PFSK-1 (cell line): ENCODE measurements at regions not wholly inside any gene's neighbourhood (a gene's known extent, or its start where the extent isn't known, plus 50 kb on each side); places are given as distances from the start of the nearest gene placed in this dataset.

Experiments
- FOXP2 ChIP-seq: optimal IDR thresholded peaks from 2 replicates; pipeline ENCODE3; 2011; ENCODE audit warnings: borderline replicate concordance, control low read depth, inconsistent platforms; ENCODE audit not compliant: insufficient read depth; ENCODE audit errors: extremely low read length, extremely low read depth
- POLR2AphosphoS5 ChIP-seq: IDR thresholded peaks from 2 replicates; pipeline ENCODE4 v1.6.1; 2012; ENCODE audit warnings: low read depth, mild to moderate bottlenecking, control low read depth, low read length, moderate library complexity
- REST ChIP-seq, 2 experiments: IDR thresholded peaks; 2 replicates each; pipeline versions ENCODE4 v1.6.1 to v1.8.0; 2011 to 2012; ENCODE audit warnings: low read depth in 2 of 2, low read length in 2 of 2, control low read depth in 1 of 2, inconsistent platforms in 1 of 2, mild to moderate bottlenecking in 1 of 2, moderate library complexity in 1 of 2; ENCODE audit not compliant: insufficient read depth in 1 of 2
- SIN3A ChIP-seq: IDR thresholded peaks from 2 replicates; pipeline ENCODE4 v1.6.1; 2012; ENCODE audit warnings: mild to moderate bottlenecking, low read length, moderate library complexity, borderline replicate concordance; ENCODE audit not compliant: insufficient read depth
- TAF1 ChIP-seq: IDR thresholded peaks from 2 replicates; pipeline ENCODE4 v1.6.1; 2012; ENCODE audit warnings: low read length, control low read depth, borderline replicate concordance; ENCODE audit not compliant: insufficient read depth

- no peak for TF ChIP-seq FOXP2
- TF ChIP-seq SIN3A = no peak
- no peak for TF ChIP-seq REST (IDR thresholded peaks at IDR 0.05; ENCODE audit: insufficient read depth in 1 of 2, low read depth in 2 of 2, low read length in 2 of 2)
- no peak for TF ChIP-seq TAF1
- no peak for TF ChIP-seq POLR2AphosphoS5
Observed at GRCh38 chr22:42207918-42208317, 62.5 kb downstream of the TCF20 start.

- no peak for TF ChIP-seq SIN3A
- no peak for TF ChIP-seq FOXP2
- no peak for TF ChIP-seq REST (IDR thresholded peaks at IDR 0.05; ENCODE audit: insufficient read depth in 1 of 2, low read depth in 2 of 2, low read length in 2 of 2)
- no peak for TF ChIP-seq TAF1
- no peak for TF ChIP-seq POLR2AphosphoS5
Observed at GRCh38 chr22:42203609-42204008, 66.8 kb downstream of the TCF20 start.

- no peak for TF ChIP-seq REST (IDR thresholded peaks at IDR 0.05; ENCODE audit: insufficient read depth in 1 of 2, low read depth in 2 of 2, low read length in 2 of 2)
- no peak for TF ChIP-seq TAF1
- no peak for TF ChIP-seq POLR2AphosphoS5
- TF ChIP-seq FOXP2 = no peak
- no peak for TF ChIP-seq SIN3A
Observed at GRCh38 chr22:42202669-42203068, 67.8 kb downstream of the TCF20 start.

GRCh38 chr22:42202048-42202447 lies 68.4 kb downstream of the TCF20 start:
- TF ChIP-seq REST (IDR thresholded peaks at IDR 0.05; ENCODE audit: insufficient read depth in 1 of 2, low read depth in 2 of 2, low read length in 2 of 2) (no peak), TAF1 (no peak), FOXP2 (no peak), SIN3A (no peak), POLR2AphosphoS5 (no peak)

- TF ChIP-seq POLR2AphosphoS5 = no peak
- no peak for TF ChIP-seq SIN3A
- TF ChIP-seq TAF1 = no peak
Observed at GRCh38 chr22:42199025-42199424, 68.4 kb upstream of the CYP2D6 start.
